Stimulated activated CD8-positive, alpha-beta memory T cell treated with anti-CD3 and anti-CD28 coated beads, Interleukin-7, amount 100 ng/mL, for 48 hours (primary cell): ENCODE measurements at regions not wholly inside any gene's neighbourhood (a gene's known extent, or its start where the extent isn't known, plus 50 kb on each side); places are given as distances from the start of the nearest gene placed in this dataset.

Source experiments
- DNase-seq, 2 donors: peaks; one replicate each; pipeline ENCODE4 v3.0.0-alpha.2; 2020; ENCODE audit warnings: low read depth in 1 of 2; ENCODE audit errors: extremely low read depth in 1 of 2

- DNase-seq = no peak
Observed at GRCh38 chr2:122366969-122367645, 611.7 kb downstream of the TSN start.

DNA sequence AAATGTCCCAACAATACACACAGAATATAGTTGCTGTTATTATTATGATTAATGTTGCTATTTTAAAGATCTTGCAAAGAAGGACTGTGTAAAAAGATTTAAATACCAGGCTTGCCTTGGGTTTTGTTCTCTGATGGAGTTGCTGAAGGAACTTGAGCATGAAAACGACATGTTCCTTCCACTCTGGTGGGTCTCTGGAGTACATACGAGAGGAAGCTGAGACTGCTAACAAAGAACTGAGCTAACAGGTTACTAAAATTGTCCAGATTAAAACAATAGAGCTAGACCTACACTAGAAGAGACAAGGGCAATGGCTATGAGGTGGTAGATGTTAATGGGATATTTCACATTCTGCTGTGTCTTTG lies 612.2 kb downstream of the TSN start:
- no peak for DNase-seq

GRCh38 chr2:122368576-122369243 lies 613.3 kb downstream of the TSN start:
- DNase-seq = no peak

DNA sequence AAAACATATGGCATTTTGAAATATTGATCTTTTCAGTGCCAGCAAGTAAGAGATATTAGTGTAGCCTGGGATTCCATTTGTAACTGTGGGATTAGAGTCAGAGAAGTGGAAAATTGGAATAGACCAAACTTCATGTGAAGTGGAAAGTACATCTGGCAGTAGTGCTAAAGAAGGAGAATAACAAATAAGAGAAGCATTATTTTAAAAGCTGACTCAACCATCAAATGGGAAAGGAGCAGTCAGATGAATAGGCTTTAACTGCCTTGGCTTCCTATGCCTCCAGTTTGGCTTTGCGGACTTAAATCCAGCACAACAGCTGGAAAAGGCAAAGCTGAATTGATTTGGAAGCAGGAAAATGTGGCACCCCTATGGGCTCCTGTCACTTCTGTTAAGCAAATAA lies 623.1 kb downstream of the TSN start:
- no peak for DNase-seq

- DNase-seq = no peak
Observed at GRCh38 chr2:122384768-122385333, 629.4 kb downstream of the TSN start.

- no peak for DNase-seq
Observed at GRCh38 chr2:122388208-122388607, 632.8 kb downstream of the TSN start.

DNA sequence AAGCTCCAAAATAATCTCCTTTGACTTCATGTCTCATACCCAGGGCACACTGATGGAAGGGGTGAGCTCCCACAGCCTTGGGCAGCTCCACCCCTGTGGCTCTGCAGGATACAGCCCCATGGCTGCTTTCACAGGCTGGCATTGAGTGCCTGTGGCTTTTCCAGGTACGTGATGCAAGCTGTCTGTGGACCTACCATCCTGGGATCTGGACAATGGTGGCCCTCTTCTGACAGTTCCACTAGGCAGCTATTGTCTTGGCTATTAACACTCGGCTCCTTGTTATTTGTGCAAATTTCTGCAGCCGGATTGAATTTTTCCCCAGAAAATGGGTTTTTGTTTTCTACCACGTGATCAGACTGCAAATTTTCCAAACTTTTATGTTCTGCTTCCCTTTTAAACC lies 634.2 kb downstream of the TSN start:
- DNase-seq = no peak

DNA sequence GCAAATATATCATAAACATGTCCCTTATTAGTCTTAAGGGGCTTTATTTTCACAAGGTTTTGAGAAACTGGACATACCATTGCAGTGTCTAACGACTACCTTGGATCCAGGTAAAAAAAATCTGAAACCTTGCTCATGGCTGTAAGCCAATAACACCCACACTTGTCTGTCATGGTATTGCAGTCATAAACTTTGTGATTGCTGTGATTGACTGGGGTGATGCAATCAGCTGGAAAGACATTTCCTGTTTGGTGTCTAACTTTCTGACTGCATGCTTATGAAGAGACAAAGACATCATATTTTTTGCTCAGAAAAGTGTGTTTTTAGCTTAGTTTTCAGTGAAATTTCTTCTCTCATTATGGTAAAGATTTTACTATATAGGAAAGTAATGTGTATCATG lies 635.0 kb downstream of the TSN start:
- DNase-seq = no peak

GRCh38 chr2:122391726-122392125 lies 636.3 kb downstream of the TSN start:
- no peak for DNase-seq

- no peak for DNase-seq
Observed at GRCh38 chr2:122395687-122396086, 640.2 kb downstream of the TSN start.

GRCh38 chr2:122411231-122411630 lies 655.8 kb downstream of the TSN start:
- DNase-seq = no peak

DNA sequence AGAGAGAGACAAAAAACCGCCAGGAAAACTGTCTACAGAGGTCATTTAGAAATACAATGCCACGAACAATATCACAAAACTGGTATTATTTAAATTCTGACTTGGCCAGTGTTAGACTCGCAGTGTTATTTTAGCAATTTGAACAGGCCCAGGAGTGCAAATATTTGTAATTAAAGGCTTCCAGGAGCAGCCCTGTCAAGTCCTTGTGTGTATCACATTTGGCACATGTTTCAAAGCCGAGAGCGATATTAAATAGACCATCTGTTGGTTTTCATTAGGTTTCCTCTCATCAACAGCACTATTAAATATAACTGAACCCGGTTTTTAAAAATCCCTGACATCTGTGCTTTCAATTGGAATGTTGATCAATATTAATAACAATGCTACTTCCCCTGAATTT lies 656.9 kb downstream of the TSN start:
- no peak for DNase-seq

GRCh38 chr2:122414902-122415301 lies 659.5 kb downstream of the TSN start:
- DNase-seq = no peak

DNA sequence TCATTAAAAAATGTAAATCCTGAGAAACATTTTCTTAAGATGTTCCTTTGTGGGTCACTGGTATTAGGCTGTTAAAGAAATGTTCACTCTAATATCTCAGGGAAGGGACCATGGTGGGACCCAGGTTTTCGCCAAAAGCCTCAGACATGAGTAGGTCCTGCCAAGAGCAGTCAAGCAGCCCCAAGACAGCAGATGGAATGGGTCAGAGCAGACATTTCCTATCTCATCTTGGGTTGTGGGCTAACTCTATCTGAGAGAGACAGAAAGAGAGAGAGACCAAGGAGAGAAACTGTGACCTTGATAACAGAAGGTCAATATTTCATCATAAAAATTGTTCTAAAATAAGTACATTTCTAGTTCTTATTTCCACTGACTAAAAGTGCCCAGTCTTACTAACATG lies 661.7 kb downstream of the TSN start:
- no peak for DNase-seq

DNA sequence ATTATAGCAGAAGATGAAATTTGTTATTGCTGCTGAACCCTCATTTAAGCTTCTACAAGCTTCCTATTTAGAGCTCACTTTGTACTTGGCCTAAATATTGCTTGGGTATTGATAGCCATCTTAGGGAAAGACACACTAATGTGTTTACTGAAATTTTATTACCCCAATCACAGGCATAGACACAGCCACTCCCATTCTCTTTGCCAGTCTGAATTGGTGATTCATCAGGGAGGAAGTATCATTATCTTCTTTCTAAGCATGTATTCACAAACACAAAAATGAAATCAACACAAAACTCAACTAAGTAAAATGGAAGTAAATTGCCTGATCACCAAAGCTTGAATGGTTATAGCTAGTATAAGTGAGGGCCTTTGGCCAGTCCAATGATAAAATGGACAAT lies 666.3 kb downstream of the TSN start:
- no peak for DNase-seq

- no peak for DNase-seq
Observed at GRCh38 chr2:122422384-122422991, 667.0 kb downstream of the TSN start.

DNA sequence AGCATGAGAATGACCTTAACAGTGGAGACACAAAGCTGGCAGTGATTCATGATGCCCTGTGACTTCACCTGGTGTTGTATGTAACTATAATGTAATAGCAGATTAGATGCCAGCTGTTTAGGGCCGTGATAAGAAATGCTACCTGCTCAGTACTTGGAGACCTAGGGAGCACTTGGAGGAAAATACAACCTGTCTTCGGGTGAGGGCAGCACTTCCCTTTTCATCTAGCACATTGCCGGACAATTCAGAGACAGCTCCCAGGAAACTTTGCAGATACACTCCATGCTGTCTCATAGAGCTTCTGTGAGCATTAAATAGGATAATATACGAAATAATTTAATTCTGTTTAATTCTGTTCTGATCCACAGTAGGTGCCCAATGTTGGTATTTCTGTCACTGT lies 668.5 kb downstream of the TSN start:
- DNase-seq = no peak

- no peak for DNase-seq
Observed at GRCh38 chr2:122433123-122433754, 677.8 kb downstream of the TSN start.

GRCh38 chr2:122445003-122445402 lies 689.6 kb downstream of the TSN start:
- no peak for DNase-seq

DNA sequence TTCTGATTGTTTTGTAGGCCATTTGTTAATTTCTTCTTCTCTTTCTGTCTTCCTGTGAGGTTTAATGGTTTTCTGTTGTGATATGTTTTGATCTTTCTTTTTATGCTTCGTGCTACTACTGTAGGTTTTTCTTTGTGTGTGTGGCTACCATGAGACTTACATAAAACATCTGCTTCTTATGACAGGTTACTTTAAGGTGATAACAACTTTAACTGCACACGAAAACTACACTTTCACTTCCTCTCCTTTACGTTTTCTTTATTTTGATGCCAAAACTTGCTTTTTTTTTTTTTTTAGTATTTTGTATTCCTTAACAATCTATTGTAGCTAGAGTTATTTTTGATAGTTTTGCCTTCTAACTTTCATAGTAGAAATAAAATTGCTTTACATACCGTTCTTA lies 691.3 kb downstream of the TSN start:
- no peak for DNase-seq

DNA sequence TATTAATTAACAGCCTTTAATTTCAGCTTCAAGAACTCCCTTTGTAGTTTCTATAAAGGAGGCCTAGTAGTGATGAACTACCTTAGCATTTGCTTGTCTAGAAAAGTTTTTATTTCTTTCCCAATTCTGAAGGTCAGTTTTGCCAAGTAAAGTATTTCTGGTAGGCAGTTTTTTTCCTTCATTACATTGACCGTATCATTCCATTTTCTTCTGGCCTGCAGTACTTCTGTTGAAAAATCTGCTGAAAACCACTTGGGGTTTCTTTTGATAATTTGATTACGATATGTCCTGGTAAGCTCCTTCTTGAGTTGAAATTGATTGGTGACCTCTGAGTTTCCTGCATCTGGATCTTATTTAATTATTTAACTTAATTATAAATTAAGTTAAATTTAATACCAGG lies 691.8 kb downstream of the TSN start:
- no peak for DNase-seq

DNA sequence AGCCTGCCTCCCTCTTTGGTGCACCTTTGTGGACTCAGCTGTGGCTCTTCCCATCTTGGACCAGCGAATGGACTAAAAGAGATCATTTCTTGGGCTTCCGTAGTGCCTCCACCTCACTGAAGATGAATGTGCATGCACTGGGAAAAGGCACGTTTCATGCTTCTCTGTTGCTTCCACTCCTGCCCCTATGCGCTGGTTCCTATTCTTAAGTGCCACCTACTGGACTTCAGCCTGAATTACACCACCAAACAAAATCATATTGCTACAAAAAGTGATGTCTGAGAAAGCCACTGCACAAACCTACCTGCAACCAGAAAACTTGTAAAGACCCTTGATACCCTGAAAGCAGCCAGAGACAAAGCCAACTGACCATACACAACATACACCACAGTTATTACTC lies 695.6 kb downstream of the TSN start:
- no peak for DNase-seq
